Nephron (organoid): ENCODE measurements at regions not wholly inside any gene's neighbourhood (a gene's known extent, or its start where the extent isn't known, plus 50 kb on each side); places are given as distances from the start of the nearest gene placed in this dataset.

Experiments used
- H3K27ac Mint-ChIP-seq, 3 experiments: 2 replicates each; pipeline ENCODE4 v1.8.0; 2020; ENCODE audit warnings: mixed read lengths in 3 of 3, mild to moderate bottlenecking in 2 of 3, moderate library complexity in 1 of 3
- H3K27me3 Mint-ChIP-seq: 2 replicates; pipeline ENCODE4 v1.8.0; 2021; ENCODE audit warnings: low read depth, mild to moderate bottlenecking, moderate library complexity, mixed read lengths
- H3K36me3 Mint-ChIP-seq: 2 replicates; pipeline ENCODE4 v1.8.0; 2020; ENCODE audit warnings: low read depth, mixed read lengths
- H3K4me1 Mint-ChIP-seq: 2 replicates; pipeline ENCODE4 v1.8.0; 2020; ENCODE audit warnings: mixed read lengths
- H3K4me3 Mint-ChIP-seq, 3 experiments: 2 replicates each; pipeline ENCODE4 v1.8.0; 2020; ENCODE audit warnings: mild to moderate bottlenecking in 3 of 3, mixed read lengths in 3 of 3, moderate library complexity in 2 of 3
- H3K9me3 Mint-ChIP-seq: 2 replicates; pipeline ENCODE4 v1.8.0; 2020; ENCODE audit warnings: mixed read lengths
- TF ChIP-seq, protein P1 (sequence below), 3 experiments: fragments of 200-600 bp; sonication (generic); IDR thresholded peaks; one replicate each; pipeline ENCODE4 v1.5.0; 2021; ENCODE audit warnings: antibody characterized with exemption in 3 of 3; ENCODE audit not compliant: unreplicated experiment in 3 of 3

DNA sequence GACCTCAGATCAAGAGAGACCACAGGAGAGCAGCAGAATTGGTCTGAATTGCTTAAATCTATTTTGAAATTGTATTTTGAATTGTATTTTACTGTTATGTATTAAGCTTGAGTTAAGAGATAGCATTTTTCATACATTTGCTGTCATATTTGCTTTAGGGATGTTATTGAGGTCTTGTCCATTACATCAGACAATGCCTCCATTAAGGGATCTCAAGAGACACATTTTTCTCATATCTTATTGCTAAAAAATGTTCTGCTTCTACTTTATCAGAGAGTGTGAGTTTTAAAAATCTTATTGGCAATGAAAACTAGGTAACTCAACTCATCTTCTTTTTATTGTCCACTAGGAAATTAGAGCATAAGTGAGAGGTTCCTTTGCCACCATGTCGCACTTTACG is 66.8 kb upstream of the CTAGE1 start:
- Mint-ChIP-seq H3K4me1 (peaks cover 9% of the 10 kb centered on the region), H3K36me3 (no peaks in the 10 kb centered on the region), H3K27ac (no peak overlapping the region), H3K9me3 (peaks cover 4% of the 10 kb centered on the region), H3K4me3 (no peak overlapping the region), H3K27me3 (no peaks in the 10 kb centered on the region)
- TF ChIP-seq, protein P1, sequence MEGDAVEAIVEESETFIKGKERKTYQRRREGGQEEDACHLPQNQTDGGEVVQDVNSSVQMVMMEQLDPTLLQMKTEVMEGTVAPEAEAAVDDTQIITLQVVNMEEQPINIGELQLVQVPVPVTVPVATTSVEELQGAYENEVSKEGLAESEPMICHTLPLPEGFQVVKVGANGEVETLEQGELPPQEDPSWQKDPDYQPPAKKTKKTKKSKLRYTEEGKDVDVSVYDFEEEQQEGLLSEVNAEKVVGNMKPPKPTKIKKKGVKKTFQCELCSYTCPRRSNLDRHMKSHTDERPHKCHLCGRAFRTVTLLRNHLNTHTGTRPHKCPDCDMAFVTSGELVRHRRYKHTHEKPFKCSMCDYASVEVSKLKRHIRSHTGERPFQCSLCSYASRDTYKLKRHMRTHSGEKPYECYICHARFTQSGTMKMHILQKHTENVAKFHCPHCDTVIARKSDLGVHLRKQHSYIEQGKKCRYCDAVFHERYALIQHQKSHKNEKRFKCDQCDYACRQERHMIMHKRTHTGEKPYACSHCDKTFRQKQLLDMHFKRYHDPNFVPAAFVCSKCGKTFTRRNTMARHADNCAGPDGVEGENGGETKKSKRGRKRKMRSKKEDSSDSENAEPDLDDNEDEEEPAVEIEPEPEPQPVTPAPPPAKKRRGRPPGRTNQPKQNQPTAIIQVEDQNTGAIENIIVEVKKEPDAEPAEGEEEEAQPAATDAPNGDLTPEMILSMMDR (IDR thresholded peaks at IDR 0.05; ENCODE audit: unreplicated experiment in 3 of 3), result no peak

DNA sequence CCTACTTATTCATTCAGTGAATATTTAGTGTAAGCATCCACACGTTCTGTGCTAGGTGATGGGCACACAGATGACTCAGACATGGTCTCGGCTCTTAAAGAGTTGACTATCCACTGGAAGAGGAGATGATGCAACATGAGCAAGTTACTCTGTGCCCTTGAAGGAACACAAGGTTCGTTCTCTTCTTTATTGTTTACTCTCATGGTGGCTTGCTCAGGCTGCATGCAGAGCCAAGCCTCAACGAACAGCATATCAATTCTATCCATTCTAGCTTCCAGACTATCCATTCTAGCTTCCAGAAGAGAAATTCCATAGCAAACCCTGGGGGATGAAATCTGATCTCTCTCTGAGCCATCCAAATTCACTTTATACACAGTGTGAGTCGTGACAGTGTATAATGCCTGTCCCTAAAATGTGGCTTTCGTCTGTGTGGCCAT is 68.1 kb upstream of the CTAGE1 start:
- TF ChIP-seq, protein P1 (IDR thresholded peaks at IDR 0.05; ENCODE audit: unreplicated experiment in 3 of 3), result no peak
- H3K36me3 Mint-ChIP-seq, result no peaks in the 10 kb centered on the region
- H3K4me3 Mint-ChIP-seq, result no peak overlapping the region
- H3K27me3 Mint-ChIP-seq, result no peaks in the 10 kb centered on the region
- no peaks in the 10 kb centered on the region for H3K9me3 Mint-ChIP-seq
- peaks cover 9% of the 10 kb centered on the region for H3K4me1 Mint-ChIP-seq
- H3K27ac Mint-ChIP-seq, result no peak overlapping the region

DNA sequence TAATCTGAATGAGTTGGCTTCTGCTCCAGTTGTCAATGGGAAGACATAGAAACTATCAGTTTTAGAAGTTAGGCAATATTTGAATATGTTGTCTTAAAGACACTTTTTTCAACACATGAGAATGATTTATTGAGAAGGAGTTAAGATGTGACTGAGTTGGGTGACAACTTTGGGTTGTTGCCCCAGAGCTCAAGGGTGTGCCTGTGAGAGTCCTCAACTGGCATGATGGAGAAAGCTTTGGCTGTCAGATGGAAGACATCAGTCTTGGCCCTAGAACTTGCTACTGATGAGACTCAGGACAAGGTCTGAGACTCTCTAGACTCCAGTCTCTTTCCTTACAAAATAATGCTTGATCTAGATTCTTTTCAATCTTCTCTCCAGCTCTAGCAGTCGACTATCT is 69.0 kb upstream of the CTAGE1 start:
- H3K27ac Mint-ChIP-seq, result no peak overlapping the region
- H3K4me1 Mint-ChIP-seq, result peaks cover 9% of the 10 kb centered on the region
- no peaks in the 10 kb centered on the region for H3K27me3 Mint-ChIP-seq
- TF ChIP-seq, protein P1 (IDR thresholded peaks at IDR 0.05; ENCODE audit: unreplicated experiment in 3 of 3), result no peak
- no peak overlapping the region for H3K4me3 Mint-ChIP-seq
- no peaks in the 10 kb centered on the region for H3K36me3 Mint-ChIP-seq
- no peaks in the 10 kb centered on the region for H3K9me3 Mint-ChIP-seq

DNA sequence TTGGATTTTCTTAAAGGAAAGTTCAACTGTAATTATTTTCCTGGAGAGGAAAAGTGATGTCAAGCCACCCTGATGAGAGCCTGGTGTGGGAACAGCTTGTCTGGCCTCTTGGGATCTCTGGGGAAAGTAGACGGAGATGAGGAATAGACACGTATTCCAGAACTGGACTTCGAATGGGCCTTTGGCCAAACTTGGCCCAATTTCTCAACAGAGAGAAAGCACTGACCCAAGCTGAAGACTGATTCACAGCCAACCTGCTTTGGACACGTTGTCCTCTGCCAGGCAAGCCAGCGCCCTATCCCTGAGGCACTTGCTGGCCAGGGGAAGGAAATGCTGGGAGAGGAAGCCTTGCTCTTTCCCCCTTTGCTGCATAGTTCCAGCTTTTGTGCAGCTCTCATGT is 70.8 kb upstream of the CTAGE1 start:
- Mint-ChIP-seq H3K36me3 (no peaks in the 10 kb centered on the region), H3K9me3 (no peaks in the 10 kb centered on the region), H3K27me3 (no peaks in the 10 kb centered on the region), H3K4me1 (peaks cover 16% of the 10 kb centered on the region), H3K4me3 (no peak overlapping the region), H3K27ac (peak overlapping the region in 2 of 3 experiments; percentile 26 to 37)
- TF ChIP-seq, protein P1 (IDR thresholded peaks at IDR 0.05; ENCODE audit: unreplicated experiment in 3 of 3), result no peak

DNA sequence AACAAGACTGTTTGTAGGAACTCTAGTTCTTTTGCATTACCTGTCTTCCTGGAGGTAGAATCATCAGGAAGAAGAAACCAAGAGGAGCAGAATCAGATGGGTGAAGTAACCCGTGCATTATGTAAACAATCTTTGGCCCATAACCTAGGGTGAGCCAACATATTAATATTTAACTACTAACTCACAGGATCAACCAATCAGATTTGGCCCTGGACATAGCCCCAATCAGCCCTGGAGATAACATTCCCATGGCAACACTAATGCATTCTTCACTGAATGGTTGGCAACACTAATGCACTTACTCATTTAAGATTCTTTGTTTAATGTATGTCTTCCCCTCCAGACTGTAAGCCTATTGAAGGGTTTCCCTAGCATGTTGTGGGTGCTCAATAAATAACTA is 72.0 kb upstream of the CTAGE1 start:
- Mint-ChIP-seq H3K4me3 (no peak overlapping the region), H3K27me3 (no peaks in the 10 kb centered on the region), H3K4me1 (peaks cover 24% of the 10 kb centered on the region), H3K36me3 (no peaks in the 10 kb centered on the region), H3K27ac (peak overlapping the region in 1 of 3 experiments; percentile 37), H3K9me3 (no peaks in the 10 kb centered on the region)
- TF ChIP-seq, protein P1 (IDR thresholded peaks at IDR 0.05; ENCODE audit: unreplicated experiment in 3 of 3), result no peak

DNA sequence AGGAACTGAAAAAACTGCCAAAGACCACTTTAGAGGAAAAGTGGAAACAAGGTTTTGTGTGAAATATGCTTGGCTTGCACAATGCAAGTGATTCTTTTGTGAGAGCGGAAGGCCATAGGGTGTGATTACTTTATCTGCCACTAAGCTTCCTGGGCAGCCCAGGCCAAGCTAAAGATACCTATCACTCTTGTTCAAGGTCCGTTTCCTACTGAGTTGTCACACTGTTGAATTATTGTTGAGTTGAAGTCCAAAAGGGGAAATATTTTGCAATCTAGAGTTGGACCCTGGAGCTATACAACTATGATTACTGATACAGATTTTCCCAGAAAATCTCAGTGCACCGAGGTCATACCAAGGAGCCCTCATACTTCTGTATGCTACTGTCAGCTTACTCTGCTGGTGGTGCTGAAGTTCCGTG is 72.7 kb upstream of the CTAGE1 start:
- Mint-ChIP-seq H3K4me3 (no peak overlapping the region), H3K4me1 (peaks cover 24% of the 10 kb centered on the region), H3K27ac (no peak overlapping the region), H3K9me3 (no peaks in the 10 kb centered on the region), H3K27me3 (no peaks in the 10 kb centered on the region), H3K36me3 (no peaks in the 10 kb centered on the region)
- TF ChIP-seq, protein P1 (IDR thresholded peaks at IDR 0.05; ENCODE audit: unreplicated experiment in 3 of 3), result no peak
